HepG2 (cell line): ENCODE measurements at regions not wholly inside any gene's neighbourhood (a gene's known extent, or its start where the extent isn't known, plus 50 kb on each side); places are given as distances from the start of the nearest gene placed in this dataset.

Experiments used
- ARNT ChIP-seq: fragments of 450-650 bp; IDR thresholded peaks from 2 replicates; pipeline ENCODE4 v1.6.1; 2017
- ATF5 ChIP-seq: sonication (generic); formaldehyde crosslinking; IDR thresholded peaks from 2 replicates; pipeline ENCODE4 v1.4.0; 2020; ENCODE audit warnings: mild to moderate bottlenecking, low read depth, missing genetic modification reagents
- DNMT1 ChIP-seq: sonication (generic); formaldehyde crosslinking; IDR thresholded peaks from 2 replicates; pipeline ENCODE4 v1.5.1; 2020; ENCODE audit warnings: mild to moderate bottlenecking, missing genetic modification reagents
- FOXO1 ChIP-seq: sonication (generic); formaldehyde crosslinking; IDR thresholded peaks from 2 replicates; pipeline ENCODE4 v1.4.0; 2020; ENCODE audit warnings: missing genetic modification reagents
- HES4 ChIP-seq: sonication (generic); formaldehyde crosslinking; IDR thresholded peaks from 2 replicates; pipeline ENCODE4 v1.9.0; 2021; ENCODE audit warnings: mild to moderate bottlenecking, missing genetic modification reagents, borderline replicate concordance
- KDM2A ChIP-seq: sonication (generic); formaldehyde crosslinking; IDR thresholded peaks from 2 replicates; pipeline ENCODE4 v1.4.0; 2020; ENCODE audit warnings: low read depth, missing genetic modification reagents, borderline replicate concordance
- MAFF ChIP-seq: IDR thresholded peaks from 2 replicates; pipeline ENCODE4 v1.6.1; 2011; ENCODE audit warnings: low read depth, low read length, improper control_type of control experiment
- NKX3-1 ChIP-seq: sonication (generic); formaldehyde crosslinking; IDR thresholded peaks from 2 replicates; pipeline ENCODE4 v1.5.0; 2020; ENCODE audit warnings: missing genetic modification reagents
- PCBP2 ChIP-seq: fragments of 200-400 bp; formaldehyde crosslinking; optimal IDR thresholded peaks from 2 replicates; pipeline ENCODE3; 2018; ENCODE audit warnings: low read length, low read depth; ENCODE audit not compliant: poor library complexity, severe bottlenecking
- PITX1 ChIP-seq: sonication (generic); formaldehyde crosslinking; IDR thresholded peaks from 2 replicates; pipeline ENCODE4 v1.5.1; 2020; ENCODE audit warnings: mild to moderate bottlenecking, missing genetic modification reagents
- PRDM4 ChIP-seq: sonication (generic); formaldehyde crosslinking; IDR thresholded peaks from 2 replicates; pipeline ENCODE4 v1.9.0; 2021; ENCODE audit warnings: missing genetic modification reagents, borderline replicate concordance
- RXRB ChIP-seq: IDR thresholded peaks from 2 replicates; pipeline ENCODE4 v1.6.1; 2016; ENCODE audit warnings: borderline replicate concordance, missing genetic modification reagents, missing compliant biosample characterization
- TAF1 ChIP-seq: sonication (generic); formaldehyde crosslinking; IDR thresholded peaks from 2 replicates; pipeline ENCODE4 v1.4.0; 2020; ENCODE audit warnings: missing genetic modification reagents
- TAF15 ChIP-seq: fragments of 200-400 bp; formaldehyde crosslinking; IDR thresholded peaks from one replicate; pipeline ENCODE4 v1.6.1; 2018; ENCODE audit warnings: mild to moderate bottlenecking, low read depth, low read length; ENCODE audit not compliant: poor library complexity, severe bottlenecking
- TBX3 ChIP-seq: fragments of 450-650 bp; IDR thresholded peaks from 2 replicates; pipeline ENCODE4 v1.6.1; 2017; ENCODE audit warnings: antibody characterized with exemption, mild to moderate bottlenecking, inconsistent platforms, borderline replicate concordance
- TEAD3 ChIP-seq: optimal IDR thresholded peaks from 2 replicates; pipeline ENCODE3; 2016; ENCODE audit warnings: borderline replicate concordance
- YEATS4 ChIP-seq: sonication (generic); formaldehyde crosslinking; IDR thresholded peaks from 2 replicates; pipeline ENCODE4 v1.4.0; 2020; ENCODE audit warnings: missing genetic modification reagents, borderline replicate concordance
- ZBTB1 ChIP-seq: sonication (generic); formaldehyde crosslinking; IDR thresholded peaks from 2 replicates; pipeline ENCODE4 v1.4.0; 2020; ENCODE audit warnings: missing genetic modification reagents, borderline replicate concordance
- ZMYM4 ChIP-seq: sonication (generic); formaldehyde crosslinking; IDR thresholded peaks from 2 replicates; pipeline ENCODE4 v1.8.1; 2023; ENCODE audit warnings: mild to moderate bottlenecking, missing genetic modification reagents
- ZNF354B ChIP-seq: sonication (generic); formaldehyde crosslinking; IDR thresholded peaks from 2 replicates; pipeline ENCODE4 v1.8.0; 2022; ENCODE audit warnings: mild to moderate bottlenecking, missing genetic modification reagents
- ZNF552 ChIP-seq: sonication (generic); formaldehyde crosslinking; IDR thresholded peaks from 2 replicates; pipeline ENCODE4 v1.9.0; 2022; ENCODE audit warnings: missing genetic modification reagents, mild to moderate bottlenecking, borderline replicate concordance
- ZNF564 ChIP-seq: sonication (generic); formaldehyde crosslinking; IDR thresholded peaks from 2 replicates; pipeline ENCODE4 v1.8.1; 2023; ENCODE audit warnings: mild to moderate bottlenecking, missing genetic modification reagents
- ZNF75D ChIP-seq: sonication (generic); formaldehyde crosslinking; IDR thresholded peaks from 2 replicates; pipeline ENCODE4 v1.8.1; 2023; ENCODE audit warnings: missing genetic modification reagents, mild to moderate bottlenecking, borderline replicate concordance
- TF ChIP-seq, protein P1 (sequence below): sonication (generic); formaldehyde crosslinking; IDR thresholded peaks from 2 replicates; pipeline ENCODE4 v1.8.0; 2022; ENCODE audit warnings: missing genetic modification reagents, mild to moderate bottlenecking, inconsistent platforms, borderline replicate concordance

GRCh38 chr7:130947792-130948580 is 214.0 kb upstream of the KLF14 start (continued):
- TF ChIP-seq PCBP2: no peak
- TF ChIP-seq DNMT1 (CRISPR knock-in tag): no peak
- peak; percentile 66 for TF ChIP-seq ZMYM4
- TF ChIP-seq TAF15: no peak
- TF ChIP-seq NKX3-1: no peak
- TF ChIP-seq ZNF564: 0 out of 2 replicates have a peak, but pooled peaks have one; percentile 68
- no peak for TF ChIP-seq ZNF354B (CRISPR knock-in tag)
- 0 out of 2 replicates have a peak, but pooled peaks have one; percentile 16 for TF ChIP-seq TBX3
- TF ChIP-seq PRDM4 (CRISPR knock-in tag): no peak
- TF ChIP-seq FOXO1 (CRISPR knock-in tag): peak; percentile 81; the same call in 1 of the 2 replicates
- peak; percentile 31; the same call in 1 of the 2 replicates for TF ChIP-seq PITX1 (CRISPR knock-in tag)
- TF ChIP-seq YEATS4 (CRISPR knock-in tag): no peak
- TF ChIP-seq MAFF: no peak
- TF ChIP-seq, protein P1, sequence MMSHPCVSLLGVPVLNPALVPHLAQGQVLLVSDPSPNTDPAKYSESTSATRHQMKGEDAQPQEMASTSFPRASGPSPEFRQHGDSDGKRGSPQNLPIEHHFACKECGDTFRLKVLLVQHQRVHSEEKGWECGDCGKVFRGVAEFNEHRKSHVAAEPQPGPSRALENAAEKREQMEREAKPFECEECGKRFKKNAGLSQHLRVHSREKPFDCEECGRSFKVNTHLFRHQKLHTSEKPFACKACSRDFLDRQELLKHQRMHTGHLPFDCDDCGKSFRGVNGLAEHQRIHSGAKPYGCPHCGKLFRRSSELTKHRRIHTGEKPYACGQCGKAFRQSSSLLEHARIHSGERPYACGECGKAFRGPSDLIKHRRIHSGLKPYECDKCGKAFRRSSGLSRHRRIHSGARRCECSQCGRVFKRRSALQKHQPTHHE (CRISPR knock-in tag): no peak
- no peak for TF ChIP-seq HES4 (CRISPR knock-in tag)
- no peak for TF ChIP-seq ARNT
- no peak for TF ChIP-seq ZBTB1 (CRISPR knock-in tag)
- no peak for TF ChIP-seq ZNF552 (CRISPR knock-in tag)
- TF ChIP-seq ATF5 (CRISPR knock-in tag): no peak
- no peak for TF ChIP-seq ZNF75D (CRISPR knock-in tag)
- no peak for TF ChIP-seq KDM2A
- TF ChIP-seq TEAD3 (CRISPR knock-in tag): peak; percentile 25
- peak; percentile 81 for TF ChIP-seq RXRB
- TF ChIP-seq TAF1 (CRISPR knock-in tag): no peak
